H7 (cell line): ENCODE measurements at regions not wholly inside any gene's neighbourhood (a gene's known extent, or its start where the extent isn't known, plus 50 kb on each side); places are given as distances from the start of the nearest gene placed in this dataset.
"Not testable (repeated sequence)": the region's sequence is repeated elsewhere in the genome, so short reads cannot be mapped to it uniquely, and the experiment has no call there.

ENCODE experiments used
- DNase-seq: peaks from one replicate; pipeline ENCODE4 v3.0.0; 2012
- H3K27me3 ChIP-seq: 2 replicates; pipeline ENCODE4 v1.6.0; 2011; ENCODE audit warnings: mild to moderate bottlenecking, low read length; ENCODE audit not compliant: control insufficient read depth, insufficient read depth
- H3K36me3 ChIP-seq: replicated peaks from 2 replicates; pipeline ENCODE4 v1.5.1; 2011; ENCODE audit warnings: low read length; ENCODE audit not compliant: control insufficient read depth, insufficient read depth
- H3K4me3 ChIP-seq: 2 replicates; pipeline ENCODE4 v1.5.1; 2011; ENCODE audit warnings: low read depth, mild to moderate bottlenecking, control low read depth, low read length, moderate library complexity; ENCODE audit not compliant: insufficient read depth

DNA sequence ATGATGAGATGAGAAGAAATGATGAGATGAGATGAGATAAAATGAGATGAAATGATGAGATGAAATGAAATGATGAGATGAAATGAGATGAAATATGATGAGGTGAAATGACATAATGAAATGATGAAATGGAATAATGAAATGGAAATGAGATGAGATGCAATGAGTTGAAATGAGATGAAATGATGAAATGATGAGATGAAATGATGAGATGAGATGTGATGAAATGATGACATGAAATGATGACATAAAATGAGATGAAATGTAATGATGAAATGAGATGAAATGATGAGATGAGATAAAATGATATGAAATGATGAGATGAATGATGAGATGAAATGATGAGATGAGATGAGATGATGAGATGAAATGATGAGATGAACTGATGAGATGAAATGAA is 340.2 kb upstream of the PLGLB1 start:
- H3K27me3 ChIP-seq, DNase-seq, H3K4me3 ChIP-seq, H3K36me3 ChIP-seq: not testable (repeated sequence)

DNA sequence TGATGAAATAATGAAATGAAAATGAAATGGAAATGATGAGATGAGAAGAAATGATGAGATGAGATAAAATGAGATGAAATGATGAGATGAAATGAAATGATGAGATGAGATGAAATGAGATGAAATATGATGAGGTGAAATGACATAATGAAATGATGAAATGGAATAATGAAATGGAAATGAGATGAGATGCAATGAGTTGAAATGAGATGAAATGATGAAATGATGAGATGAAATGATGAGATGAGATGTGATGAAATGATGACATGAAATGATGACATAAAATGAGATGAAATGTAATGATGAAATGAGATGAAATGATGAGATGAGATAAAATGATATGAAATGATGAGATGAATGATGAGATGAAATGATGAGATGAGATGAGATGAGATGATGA is 342.7 kb upstream of the PLGLB1 start:
- not testable (repeated sequence) for H3K27me3 ChIP-seq, H3K4me3 ChIP-seq, DNase-seq, H3K36me3 ChIP-seq

DNA sequence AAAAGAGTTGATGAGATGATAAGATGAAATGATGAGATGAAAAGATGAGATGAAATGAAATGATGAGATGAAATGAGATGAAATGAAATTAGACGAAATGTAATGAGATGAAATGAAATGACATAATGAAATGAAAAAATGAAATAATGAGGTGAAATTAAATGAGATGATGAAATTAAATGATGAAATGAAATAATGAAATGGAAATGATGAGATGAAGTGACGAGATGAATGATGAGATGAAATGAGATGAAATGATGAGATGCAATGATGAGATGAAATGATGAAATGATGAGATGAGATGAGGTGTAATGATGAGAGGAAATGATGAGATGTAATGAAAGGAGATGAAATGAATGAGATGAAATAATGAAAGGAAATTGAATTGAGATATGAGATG is 343.4 kb upstream of the PLGLB1 start:
- not testable (repeated sequence) for DNase-seq, H3K36me3 ChIP-seq, H3K4me3 ChIP-seq, H3K27me3 ChIP-seq

DNA sequence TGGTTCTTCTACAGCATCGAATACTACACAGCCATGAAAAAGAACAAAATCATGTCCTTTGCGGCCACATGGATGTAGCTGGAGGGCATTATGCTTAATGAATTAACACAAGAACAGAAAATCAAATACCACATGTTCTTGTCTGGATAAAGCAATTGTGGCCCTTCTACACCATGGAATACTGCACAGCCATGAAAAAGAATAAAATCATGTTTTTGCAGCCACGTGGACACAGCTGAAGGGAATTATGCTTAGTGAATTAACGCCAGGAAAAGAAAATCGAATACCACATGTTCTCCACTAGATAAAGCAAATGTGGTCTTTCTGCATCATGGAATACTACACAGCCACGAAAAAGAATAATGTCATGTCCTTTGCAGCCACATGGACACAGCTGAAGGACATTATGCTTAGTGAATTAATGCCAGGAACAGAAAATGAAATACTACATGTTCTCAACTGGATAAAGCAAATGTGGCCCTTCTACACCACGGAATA is 361.8 kb upstream of the PLGLB2 start:
- not testable (repeated sequence) for H3K27me3 ChIP-seq, H3K4me3 ChIP-seq, H3K36me3 ChIP-seq, DNase-seq

DNA sequence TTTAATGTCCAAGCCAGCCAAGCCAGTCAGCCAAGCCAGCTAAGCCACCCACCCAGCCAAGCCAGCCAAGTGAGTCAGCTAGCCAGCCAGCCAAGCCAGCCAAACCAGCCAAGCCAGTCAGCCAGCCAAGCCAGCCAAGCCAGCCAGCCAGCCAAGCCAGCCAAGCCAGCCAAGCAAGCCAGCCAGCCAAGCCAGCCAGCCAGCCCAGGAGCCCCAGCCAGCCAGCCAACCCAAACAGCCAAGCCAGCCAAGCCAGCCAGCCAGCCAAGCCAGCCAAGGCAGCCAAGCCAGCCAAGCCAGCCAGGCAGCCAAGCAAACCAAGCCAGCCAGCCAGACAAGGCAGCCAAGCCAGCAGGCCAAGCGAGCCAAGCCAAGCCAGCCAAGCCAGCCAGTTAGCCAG is 352.1 kb upstream of the PLGLB2 start:
- not testable (repeated sequence) for DNase-seq, H3K36me3 ChIP-seq, H3K4me3 ChIP-seq, H3K27me3 ChIP-seq

DNA sequence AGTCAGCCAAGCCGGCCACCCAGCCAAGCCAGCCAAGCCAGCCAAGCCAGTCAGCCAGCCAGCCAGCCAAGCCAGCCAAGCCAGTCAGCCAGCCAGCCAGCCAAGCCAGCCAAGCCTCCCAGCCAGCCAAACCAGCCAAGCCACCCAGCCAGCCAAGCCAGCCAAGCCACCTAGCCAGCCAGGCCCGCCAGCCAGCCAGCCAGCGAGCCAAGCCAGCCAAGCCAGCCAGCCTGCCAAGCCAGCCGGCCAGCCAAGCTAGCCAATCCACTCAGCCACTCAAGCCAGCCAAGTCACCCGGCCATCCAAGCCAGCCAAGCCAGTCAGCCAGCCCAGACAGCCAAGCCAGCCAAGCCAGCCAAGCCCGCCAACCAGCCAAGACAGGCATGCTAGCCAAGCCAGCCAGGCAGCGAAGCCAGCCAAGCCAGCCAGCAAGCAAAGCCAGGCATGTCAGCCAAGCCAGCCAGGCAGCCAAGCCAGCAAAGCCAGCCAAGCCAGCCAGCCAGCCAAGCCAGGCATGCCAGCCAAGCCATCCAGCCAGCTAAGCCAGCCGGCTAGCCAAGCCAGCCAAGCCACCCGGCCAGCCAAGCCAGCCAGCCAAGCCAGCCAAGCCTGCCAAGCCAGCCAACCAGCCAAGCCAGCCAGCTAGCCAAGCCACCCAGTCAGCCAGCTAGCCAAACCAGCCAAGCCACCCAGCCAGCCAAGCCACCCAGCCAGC is 351.2 kb upstream of the PLGLB2 start:
- DNase-seq, H3K27me3 ChIP-seq, H3K36me3 ChIP-seq, H3K4me3 ChIP-seq: not testable (repeated sequence)

DNA sequence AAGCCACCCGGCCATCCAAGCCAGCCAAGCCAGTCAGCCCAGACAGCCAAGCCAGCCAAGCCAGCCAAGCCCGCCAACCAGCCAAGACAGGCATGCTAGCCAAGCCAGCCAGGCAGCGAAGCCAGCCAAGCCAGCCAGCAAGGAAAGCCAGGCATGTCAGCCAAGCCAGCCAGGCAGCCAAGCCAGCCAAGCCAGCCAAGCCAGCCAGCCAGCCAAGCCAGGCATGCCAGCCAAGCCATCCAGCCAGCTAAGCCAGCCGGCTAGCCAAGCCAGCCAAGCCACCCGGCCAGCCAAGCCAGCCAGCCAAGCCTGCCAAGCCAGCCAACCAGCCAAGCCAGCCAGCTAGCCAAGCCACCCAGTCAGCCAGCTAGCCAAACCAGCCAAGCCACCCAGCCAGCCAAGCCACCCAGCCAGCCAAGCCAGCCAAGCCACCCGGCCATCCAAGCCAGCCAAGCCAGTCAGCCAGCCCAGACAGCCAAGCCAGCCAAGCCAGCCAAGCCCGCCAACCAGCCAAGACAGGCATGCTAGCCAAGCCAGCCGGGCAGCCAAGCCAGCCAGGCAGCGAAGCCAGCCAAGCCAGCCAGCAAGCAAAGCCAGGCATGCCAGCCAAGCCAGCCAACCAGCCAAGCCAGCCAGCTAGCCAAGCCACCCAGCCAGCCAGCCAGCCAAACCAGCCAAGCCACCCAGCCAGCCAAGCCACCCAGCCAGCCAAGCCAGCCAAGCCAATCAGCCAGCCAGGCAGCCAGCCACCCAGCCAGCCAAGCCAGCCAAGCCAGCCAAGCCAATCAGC is 350.4 kb upstream of the PLGLB2 start:
- H3K36me3 ChIP-seq: not testable (repeated sequence)

DNA sequence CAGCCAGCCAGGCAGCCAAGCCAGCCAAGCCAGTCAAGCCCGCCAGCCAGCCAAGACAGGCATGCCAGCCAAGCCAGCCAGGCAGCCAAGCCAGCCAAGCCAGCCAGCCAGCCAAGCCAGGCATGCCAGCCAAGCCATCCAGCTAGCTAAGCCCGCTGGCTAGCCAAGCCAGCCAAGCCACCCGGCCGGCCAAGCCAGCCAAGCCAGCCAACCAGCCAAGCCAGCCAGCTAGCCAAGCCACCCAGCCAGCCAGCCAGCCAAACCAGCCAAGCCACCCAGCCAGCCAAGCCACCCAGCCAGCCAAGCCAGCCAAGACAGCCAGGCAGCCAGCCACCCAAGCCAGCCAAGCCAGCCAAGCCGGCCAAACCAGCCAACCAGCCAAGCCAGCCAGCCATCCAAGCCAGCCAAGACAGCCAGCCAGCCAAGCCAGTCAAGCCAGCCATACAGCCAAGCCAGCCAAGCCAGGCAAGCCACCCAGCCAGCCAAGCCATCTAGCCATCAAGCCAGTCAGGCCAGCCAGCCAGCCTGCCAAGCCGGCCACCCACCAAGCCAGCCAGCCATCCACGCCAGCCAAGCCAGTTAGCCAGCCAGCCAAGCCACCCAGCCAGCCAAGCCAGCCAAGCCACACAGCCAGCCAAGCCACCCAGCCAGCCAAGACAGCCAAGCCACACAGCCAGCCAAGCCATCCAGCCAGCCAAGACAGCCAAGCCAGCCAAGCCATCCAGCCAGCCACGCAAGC is 349.2 kb upstream of the PLGLB2 start:
- not testable (repeated sequence) for H3K36me3 ChIP-seq, H3K4me3 ChIP-seq, H3K27me3 ChIP-seq, DNase-seq

More for the DNA sequence above, 350.4 kb upstream of the PLGLB2 start:
- not testable (repeated sequence) for H3K4me3 ChIP-seq, H3K27me3 ChIP-seq, DNase-seq

DNA sequence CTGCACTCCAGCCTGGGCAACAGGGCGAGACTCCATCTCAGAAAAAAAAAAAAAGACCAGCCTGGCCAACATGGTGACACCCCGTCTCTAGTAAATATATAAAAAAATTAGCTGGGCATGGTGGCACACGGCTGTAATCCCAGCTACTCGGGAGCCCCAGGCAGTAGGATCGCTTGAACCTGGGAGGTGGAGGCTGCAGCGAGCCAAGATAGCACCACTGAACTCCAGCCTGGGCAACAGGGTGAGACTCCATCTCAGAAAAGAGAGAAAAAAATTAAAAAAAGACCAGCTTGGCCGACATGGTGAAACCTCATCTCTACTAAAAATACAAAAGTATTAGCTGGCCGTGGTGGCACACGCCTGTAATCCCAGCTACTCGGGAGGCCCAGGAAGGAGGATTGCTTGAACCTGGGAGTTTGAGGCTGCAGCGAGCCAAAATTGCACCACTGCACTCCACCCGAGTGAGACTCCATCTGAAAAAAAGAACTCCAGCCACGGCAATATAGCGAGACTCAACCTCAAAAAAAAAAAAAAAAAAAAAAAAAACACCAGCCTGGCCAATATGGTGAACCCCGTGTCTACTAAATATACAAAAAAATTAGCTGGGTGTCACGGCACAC is 346.1 kb upstream of the PLGLB2 start:
- Histone ChIP-seq H3K27me3 (no peaks in the 10 kb centered on the region), H3K36me3 (no peaks in the 10 kb centered on the region)
- DNase-seq: no peak

DNA sequence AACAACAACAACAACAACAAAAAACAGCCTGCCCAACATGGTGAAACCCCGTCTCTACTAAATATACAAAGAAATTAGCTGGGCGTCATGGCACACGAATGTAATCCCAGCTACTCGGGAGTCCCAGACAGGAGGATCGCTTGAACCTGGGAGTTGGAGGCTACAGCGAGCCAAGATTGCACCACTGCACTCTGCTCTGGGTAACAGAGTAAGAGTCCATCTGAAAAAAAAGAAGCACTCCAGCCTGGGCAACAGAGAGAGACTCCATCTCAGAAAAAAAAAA is 344.1 kb upstream of the PLGLB2 start:
- no peak overlapping the region for H3K4me3 ChIP-seq
- H3K27me3 ChIP-seq: no peaks in the 10 kb centered on the region
- no peak for DNase-seq

More for the DNA sequence above, 346.1 kb upstream of the PLGLB2 start:
- no peak overlapping the region for H3K4me3 ChIP-seq

DNA sequence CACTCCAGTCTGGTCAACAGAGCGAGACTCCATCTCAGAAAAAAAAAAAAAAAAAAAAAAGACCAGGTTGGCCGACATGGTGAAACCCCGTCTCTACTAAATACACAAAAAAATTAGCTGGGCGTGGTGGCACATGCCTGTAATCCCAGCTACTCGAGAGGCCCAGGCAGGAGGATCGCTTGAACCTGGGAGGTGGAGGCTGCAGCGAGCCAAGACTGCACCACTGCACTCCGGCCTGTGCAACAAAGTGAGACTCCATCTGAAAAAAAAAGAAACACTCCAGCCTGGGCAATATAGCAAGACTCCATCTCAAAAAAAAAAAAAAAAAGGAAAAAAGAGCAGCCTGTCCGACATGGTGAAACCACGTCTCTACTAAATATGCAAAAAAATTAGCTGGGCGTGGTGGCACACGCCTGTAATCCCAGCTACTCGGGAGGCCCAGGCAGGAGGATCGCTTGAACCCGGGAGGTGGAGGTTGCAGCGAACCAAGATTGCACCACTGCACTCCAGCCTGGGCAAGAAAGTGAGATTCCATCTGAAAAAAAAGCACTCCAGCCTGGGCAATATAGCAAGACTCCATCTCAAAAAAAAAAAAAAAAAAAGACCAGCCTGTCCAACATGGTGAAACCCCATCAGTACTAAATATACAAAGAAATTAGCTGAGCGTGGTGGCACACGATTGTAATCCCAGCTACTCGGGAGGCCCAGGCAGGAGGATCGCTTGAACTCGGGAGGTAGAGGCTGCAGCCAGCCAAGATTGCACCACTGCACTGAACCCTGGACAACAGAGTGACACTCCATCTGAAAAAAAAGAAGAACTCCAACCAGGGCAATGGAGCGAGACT is 343.3 kb upstream of the PLGLB2 start:
- H3K36me3 ChIP-seq, H3K27me3 ChIP-seq, H3K4me3 ChIP-seq, DNase-seq: not testable (repeated sequence)

More for the DNA sequence above, 344.1 kb upstream of the PLGLB2 start:
- no peaks in the 10 kb centered on the region for H3K36me3 ChIP-seq

DNA sequence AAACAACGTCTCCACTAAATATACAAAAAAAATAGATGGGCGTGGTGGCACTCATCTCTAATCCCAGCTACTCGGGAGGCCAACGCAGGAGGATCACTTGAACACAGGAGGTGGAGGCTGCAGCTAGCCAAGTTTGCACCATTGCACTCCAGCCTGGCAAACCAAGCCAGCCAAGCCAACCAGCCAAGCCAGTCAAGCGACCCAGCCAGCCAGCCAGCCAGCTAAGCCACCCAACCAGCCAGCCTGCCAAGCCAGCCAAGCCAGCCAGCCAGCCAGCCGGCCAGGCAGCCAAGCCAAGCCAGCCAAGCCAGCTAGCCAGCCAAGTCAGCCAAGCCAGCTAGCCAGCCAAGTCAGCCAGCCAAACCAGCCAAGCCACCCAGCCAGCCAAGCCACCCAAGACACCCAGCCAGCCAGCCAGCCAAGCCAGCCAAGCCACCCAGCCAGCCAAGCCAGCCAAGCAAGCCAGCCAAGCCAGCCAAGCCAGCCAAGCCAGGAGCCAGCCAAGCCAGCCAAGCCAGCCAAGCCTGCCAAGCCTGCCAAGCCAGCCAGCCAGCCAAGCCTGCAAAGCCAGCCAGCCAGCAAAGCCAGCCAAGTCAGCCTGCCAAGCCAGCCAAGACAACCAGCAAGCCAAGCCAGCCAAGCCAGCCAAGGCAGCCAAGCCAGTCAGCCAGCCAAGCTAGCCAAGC is 342.2 kb upstream of the PLGLB2 start:
- not testable (repeated sequence) for H3K36me3 ChIP-seq, H3K4me3 ChIP-seq, H3K27me3 ChIP-seq, DNase-seq

DNA sequence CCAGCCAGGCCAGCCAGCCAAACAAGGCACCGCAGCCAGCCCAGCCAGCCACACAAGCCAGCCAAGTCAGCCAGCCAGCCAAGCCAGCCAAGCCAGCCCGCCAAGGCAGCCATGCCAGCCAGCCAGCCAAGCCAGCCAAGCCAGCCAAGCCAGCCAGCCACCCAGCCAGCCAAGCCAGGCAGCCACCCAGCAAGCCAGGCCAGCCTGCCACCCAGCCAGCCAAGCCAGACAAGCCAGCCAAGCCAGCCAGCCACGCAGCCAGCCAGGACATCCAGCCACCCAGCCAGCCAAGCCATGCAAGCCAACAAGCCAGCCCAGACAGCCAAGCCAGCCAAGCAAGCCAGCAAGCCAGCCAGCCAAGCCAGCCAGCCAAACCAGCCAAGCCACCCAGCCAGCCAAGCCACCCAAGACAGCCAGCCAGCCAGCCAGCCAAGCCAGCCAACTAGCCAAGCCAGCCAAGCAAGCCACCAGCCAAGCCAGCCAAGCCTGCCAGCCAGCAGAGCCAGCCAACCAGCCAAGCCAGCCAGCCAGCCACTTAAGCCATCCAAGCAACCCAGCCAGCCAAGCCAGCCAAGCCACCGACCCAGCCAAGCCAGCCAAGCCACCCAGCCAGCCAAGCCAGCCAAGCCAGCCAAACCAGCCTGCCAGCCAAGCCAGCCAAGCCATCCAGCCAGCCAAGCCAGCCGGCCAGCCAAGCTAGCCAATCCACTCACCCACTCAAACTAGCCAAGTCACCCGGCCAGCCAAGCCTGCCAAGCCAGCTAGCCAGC is 341.3 kb upstream of the PLGLB2 start:
- H3K36me3 ChIP-seq, H3K27me3 ChIP-seq, DNase-seq, H3K4me3 ChIP-seq: not testable (repeated sequence)
